ENCODE measurements at regions not wholly inside any gene's neighbourhood (a gene's known extent, or its start where the extent isn't known, plus 50 kb on each side); places are given as distances from the start of the nearest gene placed in this dataset.

GRCh38 chr7:25356534-25357151 is 128.4 kb upstream of the NPVF start:
- no peak for TF ChIP-seq CTCF (IDR thresholded peaks at IDR 0.05)
- DNase-seq = no peak
- Mint-ChIP-seq H3K36me3 (ENCODE audit: low read depth) (no peaks in the 10 kb centered on the region), H3K27ac (no peak overlapping the region), H3K9me3 (peaks cover 37% of the 10 kb centered on the region), H3K4me1 (ENCODE audit: low read depth) (no peaks in the 10 kb centered on the region), H3K4me3 (no peak overlapping the region), H3K27me3 (ENCODE audit: insufficient read depth) (no peaks in the 10 kb centered on the region; the same call in 1 of the 2 replicates)

GRCh38 chr7:25358926-25359325 is 130.6 kb upstream of the NPVF start:
- no peaks in the 10 kb centered on the region for H3K4me1 Mint-ChIP-seq (ENCODE audit: low read depth)
- peaks cover 46% of the 10 kb centered on the region for H3K9me3 Mint-ChIP-seq
- no peak for TF ChIP-seq CTCF (IDR thresholded peaks at IDR 0.05)
- no peaks in the 10 kb centered on the region for H3K36me3 Mint-ChIP-seq (ENCODE audit: low read depth)
- no peak for DNase-seq
- H3K27me3 Mint-ChIP-seq (ENCODE audit: insufficient read depth) = no peaks in the 10 kb centered on the region; the same call in 1 of the 2 replicates
- H3K4me3 Mint-ChIP-seq = no peak overlapping the region
- H3K27ac Mint-ChIP-seq = no peak overlapping the region

- Mint-ChIP-seq H3K4me3 (no peak overlapping the region), H3K36me3 (ENCODE audit: low read depth) (no peaks in the 10 kb centered on the region), H3K27ac (no peak overlapping the region), H3K27me3 (ENCODE audit: insufficient read depth) (no peaks in the 10 kb centered on the region; the same call in 1 of the 2 replicates), H3K4me1 (ENCODE audit: low read depth) (no peaks in the 10 kb centered on the region), H3K9me3 (peaks cover 40% of the 10 kb centered on the region)
- no peak for TF ChIP-seq CTCF (IDR thresholded peaks at IDR 0.05)
- DNase-seq = no peak
These were observed 131.3 kb upstream of the NPVF start for GRCh38 chr7:25359471-25360059.

- no peaks in the 10 kb centered on the region; the same call in 1 of the 2 replicates for H3K27me3 Mint-ChIP-seq (ENCODE audit: insufficient read depth)
- no peak for TF ChIP-seq CTCF (IDR thresholded peaks at IDR 0.05)
- DNase-seq = no peak
- no peaks in the 10 kb centered on the region for H3K36me3 Mint-ChIP-seq (ENCODE audit: low read depth)
- no peak overlapping the region for H3K4me3 Mint-ChIP-seq
- peaks cover 39% of the 10 kb centered on the region for H3K9me3 Mint-ChIP-seq
- no peaks in the 10 kb centered on the region for H3K4me1 Mint-ChIP-seq (ENCODE audit: low read depth)
- no peak overlapping the region for H3K27ac Mint-ChIP-seq
These were observed 132.2 kb upstream of the NPVF start for GRCh38 chr7:25360451-25360850.

GRCh38 chr7:25361387-25361786 is 133.1 kb upstream of the NPVF start:
- H3K9me3 Mint-ChIP-seq = peaks cover 44% of the 10 kb centered on the region
- DNase-seq = no peak
- no peaks in the 10 kb centered on the region for H3K4me1 Mint-ChIP-seq (ENCODE audit: low read depth)
- no peak for TF ChIP-seq CTCF (IDR thresholded peaks at IDR 0.05)
- no peaks in the 10 kb centered on the region; the same call in 1 of the 2 replicates for H3K27me3 Mint-ChIP-seq (ENCODE audit: insufficient read depth)
- H3K36me3 Mint-ChIP-seq (ENCODE audit: low read depth) = peaks cover 5% of the 10 kb centered on the region; the same call in 1 of the 2 replicates
- no peak overlapping the region for H3K27ac Mint-ChIP-seq
- no peak overlapping the region for H3K4me3 Mint-ChIP-seq

Measured in HFFc6 (cell line).